Psoas muscle (tissue), 7 donors: ENCODE measurements at regions not wholly inside any gene's neighbourhood (a gene's known extent, or its start where the extent isn't known, plus 50 kb on each side); places are given as distances from the start of the nearest gene placed in this dataset.

Experiments
- ATAC-seq, 4 donors: fragments of 200-7000 bp; cut with Tn5 transposase; one replicate each; pipeline ENCODE4 v1.9.1; 2020; ENCODE audit warnings: moderate library complexity in 3 of 4, mild to moderate bottlenecking in 2 of 4
- DNase-seq, 2 donors: peaks; one replicate each; pipeline ENCODE4 v3.0.0-alpha.2; 2020
- H3K27ac ChIP-seq: fragments of 200-600 bp; one replicate; pipeline ENCODE4 v1.8.0; 2022
- H3K27me3 ChIP-seq, 3 donors: fragments of 200-600 bp in 1 of 3; one replicate each; pipeline versions ENCODE4 v1.6.1 to v1.8.0; 2013 to 2022; ENCODE audit warnings: low read length in 2 of 3, mild to moderate bottlenecking in 2 of 3, moderate library complexity in 1 of 3; ENCODE audit not compliant: insufficient read depth in 3 of 3
- H3K36me3 ChIP-seq, 2 donors: fragments of 200-600 bp in 1 of 2; one replicate each; pipeline versions ENCODE4 v1.6.1 to v1.8.0; 2013 to 2022; ENCODE audit warnings: low read depth in 1 of 2, mild to moderate bottlenecking in 1 of 2, moderate library complexity in 1 of 2; ENCODE audit not compliant: insufficient read depth in 1 of 2
- H3K4me1 ChIP-seq: fragments of 200-600 bp; one replicate; pipeline ENCODE4 v1.8.0; 2022
- H3K4me3 ChIP-seq: fragments of 200-600 bp; one replicate; pipeline ENCODE4 v1.8.0; 2022; ENCODE audit warnings: mild to moderate bottlenecking
- H3K9me3 ChIP-seq: fragments of 200-600 bp; one replicate; pipeline ENCODE4 v1.8.0; 2022
- WGBS, 3 donors: extraction: QIAGEN DNeasy Blood & Tissue Kit; methylation state at CpG; one replicate each; pipeline versions ENCODE4 v1.1.6 to v1.1.7; 2013; 5-methylcytosine and 5-hydroxymethylcytosine counted together
- intact Hi-C, 2 donors: fragments of 100-400 bp; cut with DNase I; formaldehyde crosslinking; loops; one replicate each; pipeline versions ENCODE4 v1.11.0 to v1.14.2; 2022
- TF ChIP-seq, protein P1 (sequence below): fragments of 200-600 bp; IDR thresholded peaks from one replicate; pipeline ENCODE4 v1.8.0; 2022; ENCODE audit warnings: antibody characterized with exemption
- donor health status: healthy with polysubstance abuse.
- donor health status: DM: no; HTN: no; CAD: no; lungs with moderate emphysema.
- donor health status: Bipolar disorder and iron deficiency.
- donor health status: healthy.
- donor health status: DM: yes; HTN: yes; CAD: no.
- donor health status: DM: no; HTN: no; CAD: no.
- donor health status: DM: yes; HTN: yes; CAD: no.

DNA sequence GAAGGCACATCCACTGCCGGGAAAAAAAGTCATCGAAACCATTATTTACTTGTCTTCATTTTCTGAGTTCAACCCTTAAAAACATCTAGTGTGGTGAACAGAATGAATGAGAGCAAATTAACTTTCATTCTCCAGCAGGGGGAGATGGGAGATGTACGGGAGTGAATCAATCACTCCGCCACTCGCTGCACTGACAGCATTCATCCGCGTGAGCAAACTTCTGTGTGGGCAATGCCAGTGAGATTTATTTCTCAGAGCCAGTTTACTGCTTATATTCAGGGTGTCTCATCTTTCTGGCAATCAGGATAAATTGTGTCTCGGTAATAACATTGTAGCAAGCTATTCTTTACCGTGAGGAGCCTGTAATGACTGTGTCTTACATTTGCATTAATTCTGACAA lies 463.6 kb upstream of the MIS18BP1 start:
- no peaks in the 10 kb centered on the region for H3K36me3 ChIP-seq
- no peaks in the 10 kb centered on the region for H3K27me3 ChIP-seq
- DNase-seq: no peak
- H3K9me3 ChIP-seq: no peaks in the 10 kb centered on the region
- WGBS, 3 donors: 41 to 51% (median 42%) methylated on average over 9 of the region's 9 CpGs
- no peak for ATAC-seq
- H3K4me3 ChIP-seq: no peak overlapping the region
- no peak overlapping the region for H3K27ac ChIP-seq
- TF ChIP-seq, protein P1, sequence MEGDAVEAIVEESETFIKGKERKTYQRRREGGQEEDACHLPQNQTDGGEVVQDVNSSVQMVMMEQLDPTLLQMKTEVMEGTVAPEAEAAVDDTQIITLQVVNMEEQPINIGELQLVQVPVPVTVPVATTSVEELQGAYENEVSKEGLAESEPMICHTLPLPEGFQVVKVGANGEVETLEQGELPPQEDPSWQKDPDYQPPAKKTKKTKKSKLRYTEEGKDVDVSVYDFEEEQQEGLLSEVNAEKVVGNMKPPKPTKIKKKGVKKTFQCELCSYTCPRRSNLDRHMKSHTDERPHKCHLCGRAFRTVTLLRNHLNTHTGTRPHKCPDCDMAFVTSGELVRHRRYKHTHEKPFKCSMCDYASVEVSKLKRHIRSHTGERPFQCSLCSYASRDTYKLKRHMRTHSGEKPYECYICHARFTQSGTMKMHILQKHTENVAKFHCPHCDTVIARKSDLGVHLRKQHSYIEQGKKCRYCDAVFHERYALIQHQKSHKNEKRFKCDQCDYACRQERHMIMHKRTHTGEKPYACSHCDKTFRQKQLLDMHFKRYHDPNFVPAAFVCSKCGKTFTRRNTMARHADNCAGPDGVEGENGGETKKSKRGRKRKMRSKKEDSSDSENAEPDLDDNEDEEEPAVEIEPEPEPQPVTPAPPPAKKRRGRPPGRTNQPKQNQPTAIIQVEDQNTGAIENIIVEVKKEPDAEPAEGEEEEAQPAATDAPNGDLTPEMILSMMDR: peak; percentile 4
- H3K4me1 ChIP-seq: no peaks in the 10 kb centered on the region
- intact Hi-C loops: no loop called here

DNA sequence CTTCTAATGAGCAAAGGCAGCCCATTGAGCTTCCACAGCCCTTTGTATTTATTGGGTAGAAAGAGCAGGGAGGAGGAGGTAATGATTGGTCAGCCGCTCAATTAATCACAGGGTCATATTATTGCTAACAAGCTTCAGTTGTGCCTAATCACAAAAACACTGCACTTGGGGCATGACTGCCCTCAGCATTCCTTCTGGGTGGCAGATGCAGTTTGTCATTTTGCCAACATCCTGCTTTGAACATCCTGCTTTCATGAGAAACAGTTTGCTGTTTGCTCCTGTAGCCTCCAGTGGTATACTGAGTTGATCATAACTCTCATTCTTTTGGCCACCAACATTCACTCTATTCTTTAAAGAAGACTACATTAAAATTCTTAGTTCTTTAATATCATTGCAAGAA lies 462.9 kb upstream of the MIS18BP1 start:
- Histone ChIP-seq H3K36me3 (no peaks in the 10 kb centered on the region), H3K27me3 (no peaks in the 10 kb centered on the region), H3K4me3 (no peak overlapping the region), H3K9me3 (no peaks in the 10 kb centered on the region), H3K27ac (no peak overlapping the region), H3K4me1 (no peaks in the 10 kb centered on the region)
- ATAC-seq: no peak
- intact Hi-C loops: no loop called here
- 89 to 95% (median 91%) methylated on average over 1 of the region's 1 CpG for WGBS, 3 donors
- no peak for DNase-seq
- TF ChIP-seq, protein P1: no peak

DNA sequence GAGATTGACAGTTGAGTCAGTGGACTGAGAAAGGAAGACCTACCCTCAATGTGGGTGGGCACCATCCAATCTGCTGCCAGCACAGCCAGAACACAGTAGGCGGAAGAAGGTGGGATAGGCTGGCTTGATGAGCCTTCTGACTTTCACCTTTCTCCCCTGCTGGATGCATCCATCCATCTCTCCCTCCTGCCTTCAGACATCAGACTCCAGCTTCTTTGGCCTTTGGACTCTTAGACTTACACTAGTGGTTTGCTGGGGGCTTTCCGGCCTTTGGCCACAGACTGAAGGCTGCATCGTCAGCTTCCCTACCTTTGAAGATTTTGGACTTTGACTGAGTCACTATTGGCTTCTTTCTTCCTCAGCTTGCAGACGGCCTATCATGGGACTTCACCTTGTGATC lies 456.5 kb upstream of the MIS18BP1 start:
- no peaks in the 10 kb centered on the region for H3K9me3 ChIP-seq
- intact Hi-C loops: no loop called here
- TF ChIP-seq, protein P1: no peak
- ATAC-seq (no peak), DNase-seq (no peak)
- no peak overlapping the region for H3K27ac ChIP-seq
- H3K4me1 ChIP-seq: no peaks in the 10 kb centered on the region
- H3K36me3 ChIP-seq: no peaks in the 10 kb centered on the region
- 87 to 88% (median 88%) methylated on average over 4 of the region's 4 CpGs for WGBS, 3 donors
- H3K4me3 ChIP-seq: no peak overlapping the region
- H3K27me3 ChIP-seq: no peaks in the 10 kb centered on the region

DNA sequence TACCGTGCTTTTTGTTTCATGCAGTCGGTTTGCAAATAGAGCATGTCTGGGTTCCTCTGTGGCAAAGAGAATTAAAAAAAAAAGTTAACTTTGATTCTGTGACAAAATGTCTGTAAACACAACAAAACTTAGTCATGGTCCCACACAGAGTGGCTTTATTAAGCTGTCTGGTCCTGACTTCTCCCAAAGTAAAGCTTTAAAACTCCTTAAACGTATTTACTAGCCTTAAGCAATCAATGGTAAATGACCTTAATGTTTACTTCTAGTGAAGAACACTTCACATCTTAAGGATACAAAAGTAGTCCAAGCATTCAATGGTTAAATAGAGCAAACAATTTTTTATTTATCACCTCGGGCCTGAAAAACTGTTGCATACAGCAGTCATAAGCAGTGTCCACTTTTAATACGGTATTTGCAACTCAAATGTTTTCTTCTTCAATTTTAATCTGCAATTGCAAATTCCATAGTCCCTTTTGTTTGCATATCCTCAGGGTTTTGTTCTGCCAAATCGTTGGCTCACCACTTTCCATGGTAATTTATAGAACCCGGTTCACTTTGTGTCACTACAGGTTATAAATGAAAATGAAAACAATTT lies 453.0 kb upstream of the MIS18BP1 start:
- H3K9me3 ChIP-seq: no peaks in the 10 kb centered on the region
- DNase-seq: no peak
- 26 to 34% (median 29%) methylated on average over 7 of the region's 7 CpGs for WGBS, 3 donors
- H3K4me3 ChIP-seq: no peak overlapping the region
- no peaks in the 10 kb centered on the region for H3K4me1 ChIP-seq
- no peak overlapping the region for H3K27ac ChIP-seq
- TF ChIP-seq, protein P1: no peak
- no peak for ATAC-seq
- H3K27me3 ChIP-seq: no peaks in the 10 kb centered on the region
- H3K36me3 ChIP-seq: no peaks in the 10 kb centered on the region
- intact Hi-C loops: no loop called here

DNA sequence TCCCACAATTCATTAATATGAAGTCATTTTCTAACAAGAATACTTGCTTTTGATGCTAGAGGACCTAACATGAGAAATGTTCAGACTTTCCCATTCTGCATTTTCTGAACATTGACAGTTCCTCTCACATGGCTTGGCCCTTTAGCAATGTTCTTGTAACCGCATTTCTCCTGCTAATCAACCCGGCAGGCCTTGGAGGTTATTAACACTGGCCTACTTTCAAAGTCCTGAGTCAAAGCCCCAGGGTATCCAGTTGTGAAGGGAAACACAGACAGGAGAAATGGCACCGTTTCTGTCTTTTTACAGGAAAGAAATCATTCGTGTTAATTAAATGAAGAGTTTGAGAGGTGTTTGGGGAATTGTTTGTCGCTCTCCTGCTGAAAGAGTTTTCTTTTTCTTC lies 446.5 kb upstream of the MIS18BP1 start:
- 35 to 48% (median 42%) methylated on average over 5 of the region's 5 CpGs for WGBS, 3 donors
- no peak overlapping the region for H3K27ac ChIP-seq
- no peaks in the 10 kb centered on the region for H3K27me3 ChIP-seq
- no peaks in the 10 kb centered on the region for H3K4me1 ChIP-seq
- intact Hi-C loops: no loop called here
- H3K9me3 ChIP-seq: no peaks in the 10 kb centered on the region
- DNase-seq (no peak), ATAC-seq (no peak)
- no peak overlapping the region for H3K4me3 ChIP-seq
- TF ChIP-seq, protein P1: no peak
- no peaks in the 10 kb centered on the region for H3K36me3 ChIP-seq
